ENCODE measurements at regions not wholly inside any gene's neighbourhood (a gene's known extent, or its start where the extent isn't known, plus 50 kb on each side); places are given as distances from the start of the nearest gene placed in this dataset.

- TF ChIP-seq POLR2A (IDR thresholded peaks at IDR 0.05; ENCODE audit: low read depth) (no peak), POLR2AphosphoS5 (IDR thresholded peaks at IDR 0.05) (no peak)
Observed at GRCh38 chr7:109158246-109158645, 588.6 kb downstream of the DNAJB9 start.

Measured in esophagus muscularis mucosa (tissue), 2 donors.